ENCODE measurements at regions not wholly inside any gene's neighbourhood (a gene's known extent, or its start where the extent isn't known, plus 50 kb on each side); places are given as distances from the start of the nearest gene placed in this dataset.

DNA sequence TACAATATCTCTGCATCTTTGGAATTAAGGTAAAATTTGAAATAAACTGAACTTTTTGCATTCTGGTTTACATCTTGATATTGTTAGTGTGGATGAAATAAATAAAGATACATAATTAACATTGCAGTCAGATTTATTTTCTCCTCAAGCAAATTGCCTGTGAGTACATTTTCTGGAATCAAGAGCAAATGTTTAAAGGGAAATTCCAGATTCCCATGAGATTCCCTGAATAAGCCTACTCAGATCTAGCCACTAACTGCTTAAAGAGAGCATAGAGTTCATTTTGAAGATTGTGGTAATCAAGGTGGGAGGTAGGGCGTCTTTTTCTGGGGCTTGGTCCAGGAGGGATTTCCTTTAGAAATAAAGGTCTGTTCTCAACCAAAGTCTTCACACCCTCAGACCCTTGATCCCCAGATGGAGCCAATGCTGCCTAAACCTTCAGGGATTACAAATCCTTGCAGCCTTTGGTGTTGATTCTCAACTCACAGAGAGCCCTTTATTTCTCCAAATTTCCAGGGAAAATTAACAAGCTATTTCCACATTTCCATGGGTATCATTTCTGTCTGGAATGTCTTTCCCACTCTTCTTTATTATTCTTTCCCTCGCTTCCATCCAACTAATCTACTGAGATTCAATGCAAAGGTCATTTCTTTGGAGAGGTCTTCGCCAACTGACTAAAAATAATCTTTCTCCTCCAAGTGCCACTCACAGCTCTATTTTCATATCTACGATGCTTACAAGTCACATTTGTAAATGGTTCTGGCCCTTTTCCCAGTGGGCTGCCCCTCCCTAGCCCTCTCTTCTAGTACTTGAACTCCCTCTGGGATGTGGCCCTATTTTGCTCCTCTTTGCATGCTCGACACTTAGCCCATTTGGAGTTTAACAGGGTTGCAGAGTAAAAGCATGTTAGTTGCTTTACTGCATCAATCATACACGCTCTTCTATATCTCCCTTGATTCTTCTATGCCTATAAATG, 79.8 kb upstream of the SPATS2L start:
- TF ChIP-seq, protein P1, sequence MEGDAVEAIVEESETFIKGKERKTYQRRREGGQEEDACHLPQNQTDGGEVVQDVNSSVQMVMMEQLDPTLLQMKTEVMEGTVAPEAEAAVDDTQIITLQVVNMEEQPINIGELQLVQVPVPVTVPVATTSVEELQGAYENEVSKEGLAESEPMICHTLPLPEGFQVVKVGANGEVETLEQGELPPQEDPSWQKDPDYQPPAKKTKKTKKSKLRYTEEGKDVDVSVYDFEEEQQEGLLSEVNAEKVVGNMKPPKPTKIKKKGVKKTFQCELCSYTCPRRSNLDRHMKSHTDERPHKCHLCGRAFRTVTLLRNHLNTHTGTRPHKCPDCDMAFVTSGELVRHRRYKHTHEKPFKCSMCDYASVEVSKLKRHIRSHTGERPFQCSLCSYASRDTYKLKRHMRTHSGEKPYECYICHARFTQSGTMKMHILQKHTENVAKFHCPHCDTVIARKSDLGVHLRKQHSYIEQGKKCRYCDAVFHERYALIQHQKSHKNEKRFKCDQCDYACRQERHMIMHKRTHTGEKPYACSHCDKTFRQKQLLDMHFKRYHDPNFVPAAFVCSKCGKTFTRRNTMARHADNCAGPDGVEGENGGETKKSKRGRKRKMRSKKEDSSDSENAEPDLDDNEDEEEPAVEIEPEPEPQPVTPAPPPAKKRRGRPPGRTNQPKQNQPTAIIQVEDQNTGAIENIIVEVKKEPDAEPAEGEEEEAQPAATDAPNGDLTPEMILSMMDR (IDR thresholded peaks at IDR 0.05) = no peak
- TF ChIP-seq POLR2A (IDR thresholded peaks at IDR 0.05; ENCODE audit: low read depth) (no peak), EP300 (IDR thresholded peaks at IDR 0.05) (no peak)

Data from esophagus muscularis mucosa (tissue), 4 donors.